Esophagus squamous epithelium (tissue), 4 donors: ENCODE measurements at regions not wholly inside any gene's neighbourhood (a gene's known extent, or its start where the extent isn't known, plus 50 kb on each side); places are given as distances from the start of the nearest gene placed in this dataset.

Source experiments
- POLR2A ChIP-seq, 4 donors: fragments of 450-650 bp; IDR thresholded peaks; one replicate each; pipeline ENCODE4 v1.6.1; 2017; ENCODE audit warnings: antibody characterized with exemption in 4 of 4, mild to moderate bottlenecking in 4 of 4, moderate library complexity in 3 of 4
- TF ChIP-seq, protein P1 (sequence below), 6 experiments: fragments of 450-650 bp in 4 of 6; fragments of 200-600 bp in 2 of 6; sonication (generic) in 2 of 6; IDR thresholded peaks; one replicate each; pipeline ENCODE4 v1.5.1; 2016 to 2019; ENCODE audit warnings: antibody characterized with exemption in 6 of 6, mild to moderate bottlenecking in 4 of 6, moderate library complexity in 4 of 6

DNA sequence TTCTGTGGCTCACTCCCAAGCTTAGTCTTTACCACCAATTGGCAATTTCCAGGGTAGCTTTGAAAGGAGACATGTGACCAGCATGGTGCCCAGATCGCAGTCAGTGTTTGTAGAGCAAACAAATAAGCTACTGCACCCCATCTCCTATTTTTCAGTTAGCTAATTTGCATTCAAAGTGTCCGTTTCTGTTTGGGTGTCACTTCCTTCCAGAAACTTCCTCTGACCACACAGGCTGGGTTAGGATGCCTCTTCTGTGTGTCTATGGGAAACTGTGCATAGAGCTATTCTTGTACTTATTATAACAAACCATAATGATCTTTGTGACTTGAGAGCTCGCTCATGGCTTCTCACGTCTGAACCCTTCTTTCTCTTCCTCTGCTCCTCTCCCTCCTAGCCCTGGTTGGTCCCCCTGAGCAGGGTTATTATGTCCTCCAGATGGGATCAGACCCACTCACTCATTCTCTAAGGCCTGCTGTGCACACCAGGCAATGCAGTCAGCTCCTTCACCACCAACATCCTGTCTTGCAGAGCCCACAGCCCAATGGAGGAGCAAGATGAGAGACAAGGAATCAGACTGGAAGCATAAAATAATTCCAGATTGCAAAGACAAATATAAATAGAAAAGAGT, 101.2 kb upstream of the ALK start:
- TF ChIP-seq POLR2A (IDR thresholded peaks at IDR 0.05), result no peak
- TF ChIP-seq, protein P1, sequence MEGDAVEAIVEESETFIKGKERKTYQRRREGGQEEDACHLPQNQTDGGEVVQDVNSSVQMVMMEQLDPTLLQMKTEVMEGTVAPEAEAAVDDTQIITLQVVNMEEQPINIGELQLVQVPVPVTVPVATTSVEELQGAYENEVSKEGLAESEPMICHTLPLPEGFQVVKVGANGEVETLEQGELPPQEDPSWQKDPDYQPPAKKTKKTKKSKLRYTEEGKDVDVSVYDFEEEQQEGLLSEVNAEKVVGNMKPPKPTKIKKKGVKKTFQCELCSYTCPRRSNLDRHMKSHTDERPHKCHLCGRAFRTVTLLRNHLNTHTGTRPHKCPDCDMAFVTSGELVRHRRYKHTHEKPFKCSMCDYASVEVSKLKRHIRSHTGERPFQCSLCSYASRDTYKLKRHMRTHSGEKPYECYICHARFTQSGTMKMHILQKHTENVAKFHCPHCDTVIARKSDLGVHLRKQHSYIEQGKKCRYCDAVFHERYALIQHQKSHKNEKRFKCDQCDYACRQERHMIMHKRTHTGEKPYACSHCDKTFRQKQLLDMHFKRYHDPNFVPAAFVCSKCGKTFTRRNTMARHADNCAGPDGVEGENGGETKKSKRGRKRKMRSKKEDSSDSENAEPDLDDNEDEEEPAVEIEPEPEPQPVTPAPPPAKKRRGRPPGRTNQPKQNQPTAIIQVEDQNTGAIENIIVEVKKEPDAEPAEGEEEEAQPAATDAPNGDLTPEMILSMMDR (IDR thresholded peaks at IDR 0.05), result no peak
